ENCODE measurements at regions not wholly inside any gene's neighbourhood (a gene's known extent, or its start where the extent isn't known, plus 50 kb on each side); places are given as distances from the start of the nearest gene placed in this dataset.

- no peak for TF ChIP-seq CTCF (IDR thresholded peaks at IDR 0.05)
- no peak for TF ChIP-seq POLR2A (IDR thresholded peaks at IDR 0.05)
Measured at GRCh38 chr7:22944022-22944421, 69.9 kb downstream of the HYCC1 start.
